ENCODE measurements at regions not wholly inside any gene's neighbourhood (a gene's known extent, or its start where the extent isn't known, plus 50 kb on each side); places are given as distances from the start of the nearest gene placed in this dataset.

DNA sequence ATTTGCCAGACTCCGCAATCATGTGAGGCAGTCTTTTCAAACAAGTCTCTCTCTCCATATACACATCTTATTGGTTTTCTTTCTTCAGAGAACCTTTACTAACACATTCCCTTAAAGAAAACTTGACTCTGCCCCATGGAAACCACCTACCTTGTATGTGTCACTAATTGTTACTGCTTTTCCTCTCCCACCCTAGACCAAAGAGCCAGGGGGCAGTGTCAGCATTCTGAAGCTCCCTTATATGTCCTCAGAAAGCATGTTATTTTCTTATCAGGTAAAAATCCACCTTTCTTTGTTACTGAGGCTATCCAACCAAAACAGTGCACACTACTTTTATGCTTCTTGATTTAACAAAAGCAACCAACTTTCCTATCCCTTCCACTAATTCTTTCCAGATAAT is 98.9 kb upstream of the SLC5A9 start:
- Histone ChIP-seq H3K9me1 (replicated peaks; ENCODE audit: control insufficient read depth, extremely low read depth, insufficient read depth, low read length) (no peaks in the 10 kb centered on the region), H4K20me1 (replicated peaks; ENCODE audit: control insufficient read depth, extremely low read depth, insufficient read depth, low read length) (no peaks in the 10 kb centered on the region), H3K9ac (replicated peaks; ENCODE audit: extremely low read depth, insufficient read depth, low read length) (no peak overlapping the region), H3K4me3 (replicated peaks in 1 of 3; ENCODE audit: insufficient read depth in 1 of 3, low read depth in 1 of 3, low read length in 3 of 3) (no peak overlapping the region), H3K27ac (ENCODE audit: insufficient read depth, low read depth, low read length) (no peak overlapping the region), H3K27me3 (ENCODE audit: control insufficient read depth in 2 of 2, insufficient read depth in 2 of 2, low read length in 2 of 2) (no peaks in the 10 kb centered on the region), H3K36me3 (ENCODE audit: control insufficient read depth in 2 of 2, extremely low read depth in 1 of 2, insufficient read depth in 2 of 2, low read length in 2 of 2) (no peaks in the 10 kb centered on the region), H2AFZ (ENCODE audit: low read depth, low read length) (no peak overlapping the region), H3K79me2 (ENCODE audit: control insufficient read depth, insufficient read depth, low read length) (no peaks in the 10 kb centered on the region), H3K4me1 (ENCODE audit: control insufficient read depth, extremely low read depth, insufficient read depth, low read length) (no peaks in the 10 kb centered on the region), H3K4me2 (ENCODE audit: insufficient read depth, low read length) (no peak overlapping the region), H3K9me3 (replicated peaks; ENCODE audit: control insufficient read depth, insufficient read depth, low read length) (no peaks in the 10 kb centered on the region)
- BruUV-seq (replicated peaks) = no TSS peak
- intact Hi-C loops (cut with micrococcal nuclease) (no loop called here), dilution Hi-C loops (cut with MboI; ENCODE audit: extremely low pct_ligation_motif_present, low sequenced_read_pairs) (no loop called here)
- ChIA-PET POLR2A (no interaction called here), CTCF (no interaction called here)
- TF ChIP-seq POLR2AphosphoS5 (IDR thresholded peaks at IDR 0.05; ENCODE audit: insufficient read depth, low read depth, low read length) (no peak), MYC (IDR thresholded peaks at IDR 0.05; ENCODE audit: low read depth, low read length) (no peak), FOS (IDR thresholded peaks at IDR 0.05; ENCODE audit: borderline replicate concordance, insufficient read depth, low read length) (no peak), EZH2 (IDR thresholded peaks at IDR 0.05; ENCODE audit: borderline replicate concordance, low read depth, low read length, severe bottlenecking) (no peak), POLR2A (IDR thresholded peaks at IDR 0.05; ENCODE audit: low read depth, low read length) (no peak), JUN (IDR thresholded peaks at IDR 0.05; ENCODE audit: borderline replicate concordance, insufficient read depth, insufficient read length, low read depth) (no peak)
- TF ChIP-seq, protein P1, sequence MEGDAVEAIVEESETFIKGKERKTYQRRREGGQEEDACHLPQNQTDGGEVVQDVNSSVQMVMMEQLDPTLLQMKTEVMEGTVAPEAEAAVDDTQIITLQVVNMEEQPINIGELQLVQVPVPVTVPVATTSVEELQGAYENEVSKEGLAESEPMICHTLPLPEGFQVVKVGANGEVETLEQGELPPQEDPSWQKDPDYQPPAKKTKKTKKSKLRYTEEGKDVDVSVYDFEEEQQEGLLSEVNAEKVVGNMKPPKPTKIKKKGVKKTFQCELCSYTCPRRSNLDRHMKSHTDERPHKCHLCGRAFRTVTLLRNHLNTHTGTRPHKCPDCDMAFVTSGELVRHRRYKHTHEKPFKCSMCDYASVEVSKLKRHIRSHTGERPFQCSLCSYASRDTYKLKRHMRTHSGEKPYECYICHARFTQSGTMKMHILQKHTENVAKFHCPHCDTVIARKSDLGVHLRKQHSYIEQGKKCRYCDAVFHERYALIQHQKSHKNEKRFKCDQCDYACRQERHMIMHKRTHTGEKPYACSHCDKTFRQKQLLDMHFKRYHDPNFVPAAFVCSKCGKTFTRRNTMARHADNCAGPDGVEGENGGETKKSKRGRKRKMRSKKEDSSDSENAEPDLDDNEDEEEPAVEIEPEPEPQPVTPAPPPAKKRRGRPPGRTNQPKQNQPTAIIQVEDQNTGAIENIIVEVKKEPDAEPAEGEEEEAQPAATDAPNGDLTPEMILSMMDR (IDR thresholded peaks at IDR 0.05; ENCODE audit: extremely low read depth in 1 of 2, insufficient read depth in 1 of 2, low read depth in 1 of 2, low read length in 2 of 2) = no peak
- FAIRE-seq (no peak), DNase-seq (ENCODE audit: low read depth, low spot score) (no peak)

DNA sequence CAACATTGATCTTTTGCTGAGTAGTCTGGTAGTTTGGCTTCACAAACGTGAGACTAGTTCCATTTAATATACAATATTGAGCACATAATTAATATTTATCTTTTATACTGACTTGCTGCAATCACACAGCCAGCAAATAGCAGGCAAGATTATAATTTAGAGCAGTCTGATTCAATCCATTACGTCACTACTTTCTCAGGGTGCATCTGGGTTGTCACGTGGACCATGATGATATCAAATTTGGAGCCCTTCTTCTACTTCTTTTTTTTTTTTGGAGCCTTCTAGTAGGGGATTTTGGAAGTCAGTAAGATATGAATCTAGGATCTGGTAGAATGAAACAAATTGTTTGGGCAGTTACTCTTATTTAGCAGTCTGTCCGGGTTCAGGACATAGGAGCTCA is 100.6 kb upstream of the SLC5A9 start:
- dilution Hi-C loops (cut with MboI; ENCODE audit: extremely low pct_ligation_motif_present, low sequenced_read_pairs) (no loop called here), intact Hi-C loops (cut with micrococcal nuclease) (no loop called here)
- Histone ChIP-seq H3K36me3 (ENCODE audit: control insufficient read depth in 2 of 2, extremely low read depth in 1 of 2, insufficient read depth in 2 of 2, low read length in 2 of 2) (no peaks in the 10 kb centered on the region), H3K79me2 (ENCODE audit: control insufficient read depth, insufficient read depth, low read length) (no peaks in the 10 kb centered on the region), H3K9me3 (replicated peaks; ENCODE audit: control insufficient read depth, insufficient read depth, low read length) (no peaks in the 10 kb centered on the region), H3K9ac (replicated peaks; ENCODE audit: extremely low read depth, insufficient read depth, low read length) (no peak overlapping the region), H3K4me2 (ENCODE audit: insufficient read depth, low read length) (no peak overlapping the region), H3K9me1 (replicated peaks; ENCODE audit: control insufficient read depth, extremely low read depth, insufficient read depth, low read length) (no peaks in the 10 kb centered on the region), H3K27me3 (ENCODE audit: control insufficient read depth in 2 of 2, insufficient read depth in 2 of 2, low read length in 2 of 2) (no peaks in the 10 kb centered on the region), H3K4me3 (replicated peaks in 1 of 3; ENCODE audit: insufficient read depth in 1 of 3, low read depth in 1 of 3, low read length in 3 of 3) (no peak overlapping the region), H3K27ac (ENCODE audit: insufficient read depth, low read depth, low read length) (no peak overlapping the region), H4K20me1 (replicated peaks; ENCODE audit: control insufficient read depth, extremely low read depth, insufficient read depth, low read length) (no peaks in the 10 kb centered on the region), H2AFZ (ENCODE audit: low read depth, low read length) (no peak overlapping the region), H3K4me1 (ENCODE audit: control insufficient read depth, extremely low read depth, insufficient read depth, low read length) (no peaks in the 10 kb centered on the region)
- ChIA-PET CTCF (no interaction called here), POLR2A (no interaction called here)
- DNase-seq (ENCODE audit: low read depth, low spot score) (no peak), FAIRE-seq (no peak)
- TF ChIP-seq, protein P2, sequence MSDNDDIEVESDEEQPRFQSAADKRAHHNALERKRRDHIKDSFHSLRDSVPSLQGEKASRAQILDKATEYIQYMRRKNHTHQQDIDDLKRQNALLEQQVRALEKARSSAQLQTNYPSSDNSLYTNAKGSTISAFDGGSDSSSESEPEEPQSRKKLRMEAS (IDR thresholded peaks at IDR 0.05; ENCODE audit: insufficient read depth, insufficient read length) = no peak
- no peak for TF ChIP-seq POLR2A (IDR thresholded peaks at IDR 0.05; ENCODE audit: low read depth, low read length)
- TF ChIP-seq EZH2 (IDR thresholded peaks at IDR 0.05; ENCODE audit: borderline replicate concordance, low read depth, low read length, severe bottlenecking) = no peak
- no peak for TF ChIP-seq JUN (IDR thresholded peaks at IDR 0.05; ENCODE audit: borderline replicate concordance, insufficient read depth, insufficient read length, low read depth)
- TF ChIP-seq, protein P1 (IDR thresholded peaks at IDR 0.05; ENCODE audit: extremely low read depth in 1 of 2, insufficient read depth in 1 of 2, low read depth in 1 of 2, low read length in 2 of 2) = no peak
- TF ChIP-seq POLR2AphosphoS5 (IDR thresholded peaks at IDR 0.05; ENCODE audit: insufficient read depth, low read depth, low read length) = no peak
- no peak for TF ChIP-seq FOS (IDR thresholded peaks at IDR 0.05; ENCODE audit: borderline replicate concordance, insufficient read depth, low read length)
- TF ChIP-seq MYC (IDR thresholded peaks at IDR 0.05; ENCODE audit: low read depth, low read length) = no peak
- TF ChIP-seq GATA2 (IDR thresholded peaks at IDR 0.05; ENCODE audit: insufficient read depth, insufficient read length, low read depth, low read length) = no peak
- BruUV-seq (replicated peaks) = no TSS peak

Data from endothelial cell of umbilical vein (primary cell).